ENCODE measurements at regions not wholly inside any gene's neighbourhood (a gene's known extent, or its start where the extent isn't known, plus 50 kb on each side); places are given as distances from the start of the nearest gene placed in this dataset.

DNA sequence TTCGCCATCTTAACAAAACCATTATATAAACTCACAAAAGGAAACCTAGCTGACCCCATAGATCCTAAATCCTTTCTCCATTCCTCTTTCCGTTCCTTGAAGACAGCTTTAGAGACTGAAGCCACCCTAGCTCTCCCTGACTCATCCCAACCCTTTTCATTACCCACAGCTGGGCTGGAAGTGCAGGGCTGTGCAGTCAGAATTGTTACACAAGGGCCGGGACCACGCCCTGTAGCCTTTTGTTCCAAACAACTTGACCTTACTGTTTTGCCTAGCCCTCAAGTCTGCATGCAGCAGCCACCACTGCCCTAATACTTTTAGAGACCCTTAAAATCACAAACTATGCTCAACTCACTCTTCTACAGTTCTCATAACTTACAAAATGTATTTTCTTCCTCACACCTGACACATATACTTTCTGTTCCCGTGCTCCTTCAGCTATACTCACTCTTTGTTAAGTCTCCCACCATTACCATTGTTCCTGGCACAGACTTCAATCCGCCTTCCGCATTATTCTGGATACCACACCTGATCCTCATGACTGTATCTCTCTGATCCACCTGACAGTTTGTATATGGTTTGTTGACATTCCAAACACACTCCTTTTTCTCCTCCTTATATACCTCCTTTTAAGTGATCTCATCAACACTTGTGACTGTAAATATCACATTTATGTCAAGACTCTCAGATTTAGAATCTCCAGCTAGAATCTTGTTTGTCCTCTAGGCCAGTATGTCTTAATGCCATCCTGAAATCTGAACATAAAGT lies 208.7 kb downstream of the KITLG start:
- no peak for DNase-seq

DNA sequence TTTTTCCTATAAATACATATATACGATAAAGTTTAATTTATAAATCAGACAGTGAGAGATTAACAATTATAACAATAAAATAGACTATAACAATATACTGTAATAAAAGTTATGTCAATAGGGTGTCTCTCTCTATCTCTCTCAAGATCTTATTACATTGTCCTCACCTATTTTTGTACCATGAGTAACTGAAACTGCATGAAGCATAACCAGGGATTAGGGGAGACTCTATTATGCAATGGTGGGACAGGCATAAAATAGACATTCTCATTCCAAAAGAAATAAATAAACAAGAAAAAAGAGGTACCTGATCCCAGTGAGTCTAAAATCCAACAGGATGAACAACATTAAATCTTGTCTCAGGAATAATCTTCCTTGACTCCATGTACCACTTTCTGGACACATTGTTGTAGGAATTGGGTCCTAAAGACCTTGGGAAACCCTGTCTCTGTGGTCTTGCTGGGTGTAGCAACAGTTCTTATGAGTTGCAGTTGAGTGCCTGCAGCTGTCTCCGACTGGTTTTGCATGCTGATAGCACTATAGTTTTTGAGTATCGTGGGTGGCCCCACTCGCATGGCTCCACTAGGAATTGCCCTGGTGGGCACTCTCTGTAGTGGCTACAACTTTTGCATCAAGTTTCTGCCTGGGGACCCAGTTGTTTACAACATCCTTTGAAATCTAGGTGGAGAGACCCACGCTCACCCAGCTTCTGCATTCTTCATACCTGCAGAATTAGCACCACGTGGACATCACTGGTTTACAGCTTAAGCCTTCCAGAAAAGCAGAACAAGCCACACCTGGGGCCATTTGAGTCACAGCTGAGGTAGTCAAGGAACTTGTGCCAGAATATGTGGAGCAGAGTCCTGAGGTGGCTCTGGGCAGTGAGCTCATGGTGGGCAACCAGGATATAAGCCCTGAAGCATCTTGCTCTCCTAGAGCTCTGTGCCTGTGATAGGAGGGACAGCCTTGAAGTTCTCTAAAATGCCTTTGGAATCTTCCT lies 204.7 kb downstream of the KITLG start:
- DNase-seq = no peak

DNA sequence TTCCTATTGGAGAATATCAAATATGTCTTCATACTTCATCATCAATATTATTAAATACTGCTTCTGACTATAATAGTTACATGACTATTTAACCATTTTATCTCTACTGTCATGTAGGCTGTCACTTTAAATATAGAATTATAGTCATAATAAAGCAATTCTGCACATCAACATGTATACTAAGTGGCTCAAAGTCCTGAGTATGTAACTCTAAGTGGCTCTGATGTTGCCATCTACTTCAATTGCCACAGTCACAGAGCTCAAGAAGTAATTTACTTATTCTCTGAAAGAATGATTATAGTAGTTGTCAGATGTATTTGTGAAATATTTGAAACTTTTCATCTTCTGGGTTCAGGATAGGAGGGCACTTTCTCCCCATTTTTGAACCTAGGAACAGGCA lies 202.3 kb downstream of the KITLG start:
- no peak for DNase-seq

DNA sequence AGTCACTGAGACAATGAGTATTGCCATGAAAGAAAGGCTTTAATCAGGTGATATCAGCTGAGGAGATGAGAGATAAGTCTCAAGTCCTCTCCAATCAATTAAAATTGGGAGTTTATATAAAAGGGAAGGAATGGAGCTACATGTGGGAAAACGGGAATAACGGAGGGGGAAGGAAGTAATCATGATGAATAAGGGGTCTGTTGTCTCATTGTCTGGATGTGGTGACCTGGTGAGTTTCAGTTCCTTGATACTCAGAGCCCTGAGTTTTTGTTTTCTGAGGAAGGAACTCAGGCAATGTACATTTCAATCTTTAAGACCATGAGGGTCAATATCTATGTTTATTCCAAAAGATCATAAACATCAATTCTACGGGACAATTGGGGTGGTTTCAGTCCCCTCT lies 198.8 kb downstream of the KITLG start:
- DNase-seq = no peak

DNA sequence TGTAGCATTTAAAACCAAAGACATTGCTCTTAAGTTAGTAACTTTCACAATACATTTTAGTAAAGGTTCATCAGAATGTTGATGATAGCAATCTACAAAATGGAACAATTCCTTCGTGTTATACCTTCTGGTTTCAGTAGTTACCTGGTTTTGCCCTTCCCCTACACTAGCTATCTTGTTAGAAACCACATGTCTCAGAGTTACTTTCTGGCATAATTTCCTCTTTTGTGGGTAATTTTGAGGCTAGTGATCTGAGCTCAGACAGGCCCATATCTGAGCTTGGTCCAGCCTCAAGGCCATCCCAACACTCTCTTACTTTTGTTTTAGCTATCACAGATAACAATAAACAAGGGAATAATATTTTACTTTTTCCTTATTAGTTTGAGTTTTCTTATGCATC lies 196.9 kb downstream of the KITLG start:
- DNase-seq = no peak

DNA sequence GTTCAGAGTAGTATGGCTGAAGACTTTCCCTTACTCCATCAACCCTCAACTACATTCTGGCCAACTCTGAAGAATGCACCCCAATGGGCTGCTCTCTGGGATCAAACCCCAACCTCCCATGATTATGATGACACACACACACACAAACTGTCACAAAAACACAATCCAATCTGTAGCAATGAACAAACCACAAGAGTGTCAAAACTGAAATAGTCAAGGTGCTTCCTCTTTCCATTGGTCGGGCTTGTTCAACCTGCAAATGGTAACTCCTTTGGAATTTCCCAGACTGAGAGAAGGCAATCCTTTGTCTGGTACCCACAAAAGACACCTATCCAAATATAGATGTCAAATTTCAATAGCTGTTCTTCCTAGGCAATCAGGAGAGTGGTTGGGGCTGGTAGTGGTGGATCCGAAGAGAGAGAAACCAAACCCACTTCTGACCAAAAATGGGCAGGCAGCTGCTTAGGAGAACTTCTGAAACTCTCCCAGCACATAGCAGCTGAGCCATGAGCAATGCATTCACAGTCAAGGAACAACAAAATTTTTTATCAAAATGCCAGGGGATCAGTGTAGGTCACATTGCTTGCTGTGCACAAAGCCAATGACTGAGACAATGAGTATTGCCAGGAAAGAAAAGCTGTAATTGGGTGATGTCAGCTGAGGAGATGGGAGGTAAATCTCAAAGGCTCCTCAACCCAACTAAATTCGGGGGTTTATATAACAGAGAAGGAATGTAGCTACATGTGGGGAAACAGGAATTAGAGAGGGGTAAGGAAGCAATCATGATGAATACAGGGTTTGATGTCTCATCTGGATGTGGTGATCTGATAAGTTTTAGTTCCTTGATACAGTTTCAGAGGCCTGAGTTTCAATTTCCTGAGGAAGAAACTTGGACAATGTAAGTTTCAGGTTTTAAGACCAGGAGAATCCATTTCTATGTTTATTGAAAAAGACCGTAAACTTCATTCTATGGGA lies 191.4 kb downstream of the KITLG start:
- DNase-seq = no peak

DNA sequence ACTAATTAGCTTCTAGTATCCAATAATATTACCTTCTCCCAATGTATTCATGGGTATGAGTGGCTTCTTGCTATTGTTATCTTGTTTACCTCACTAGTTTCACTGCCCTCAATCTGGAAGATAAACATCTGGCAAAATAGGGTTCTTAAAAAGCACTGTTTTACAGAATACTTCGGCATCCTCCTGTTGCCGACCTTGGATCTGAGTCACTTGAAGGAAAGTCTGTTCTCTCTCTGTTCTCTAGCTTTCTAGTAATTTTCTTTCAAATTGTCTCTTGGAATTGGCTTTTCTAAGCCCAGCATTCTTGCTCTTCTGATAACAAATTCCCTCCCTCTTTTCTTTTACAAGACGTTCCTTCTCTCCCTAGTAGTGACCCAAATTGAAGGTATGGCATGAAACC lies 189.5 kb downstream of the KITLG start:
- no peak for DNase-seq

DNA sequence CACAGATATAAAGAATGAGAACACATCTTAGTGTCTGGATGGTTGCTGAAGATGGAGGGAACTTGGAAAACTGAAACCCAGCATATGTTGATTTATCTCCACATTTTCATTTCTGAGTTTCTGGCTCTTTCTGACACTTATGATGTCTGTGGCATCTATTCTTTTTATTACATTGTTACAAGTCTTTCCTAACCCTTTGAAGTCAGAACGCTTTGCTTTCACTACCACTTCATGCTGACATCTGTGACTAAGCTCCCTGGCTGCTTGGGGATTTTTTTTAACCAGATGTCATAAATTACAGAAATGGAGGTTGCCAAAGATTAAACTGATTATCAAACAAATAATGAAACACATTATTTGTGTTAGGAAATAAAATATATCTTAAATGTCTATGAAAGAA lies 188.7 kb downstream of the KITLG start:
- no peak for DNase-seq

DNA sequence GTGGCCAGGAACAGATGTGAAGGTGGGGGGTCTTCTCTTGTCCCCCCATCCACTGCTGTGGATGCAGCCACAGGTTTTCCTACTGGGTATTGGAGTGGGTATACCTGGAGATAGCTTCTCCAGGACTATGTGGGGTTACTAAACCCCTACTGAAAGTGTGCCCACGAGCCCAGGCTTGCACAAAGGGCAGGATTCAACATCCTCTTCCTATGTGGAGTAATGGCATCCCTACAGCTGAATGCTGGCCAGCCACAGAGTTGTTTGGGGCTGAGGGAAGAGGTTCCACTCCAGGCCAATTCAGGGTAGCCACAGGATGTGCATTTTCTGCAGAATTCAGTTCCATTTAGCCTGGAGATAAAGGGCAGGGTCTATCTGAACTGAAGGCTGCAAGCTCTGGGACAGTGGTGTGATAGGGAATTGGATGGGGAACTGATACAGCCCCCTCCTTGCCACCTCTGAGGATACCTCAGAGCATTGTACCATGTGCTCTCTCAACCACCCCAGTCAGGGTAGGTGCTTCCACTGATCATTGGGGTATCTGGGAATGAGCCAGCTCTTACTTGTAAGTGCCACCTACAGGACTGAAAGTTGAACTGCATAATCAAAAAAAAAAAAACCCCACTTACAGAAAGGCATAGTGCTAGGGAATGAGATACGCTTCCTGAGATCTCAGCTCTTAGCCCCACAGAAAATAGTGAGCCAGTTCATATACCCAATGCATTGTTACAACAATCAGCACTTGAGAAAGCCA lies 187.1 kb downstream of the KITLG start:
- no peak for DNase-seq

DNA sequence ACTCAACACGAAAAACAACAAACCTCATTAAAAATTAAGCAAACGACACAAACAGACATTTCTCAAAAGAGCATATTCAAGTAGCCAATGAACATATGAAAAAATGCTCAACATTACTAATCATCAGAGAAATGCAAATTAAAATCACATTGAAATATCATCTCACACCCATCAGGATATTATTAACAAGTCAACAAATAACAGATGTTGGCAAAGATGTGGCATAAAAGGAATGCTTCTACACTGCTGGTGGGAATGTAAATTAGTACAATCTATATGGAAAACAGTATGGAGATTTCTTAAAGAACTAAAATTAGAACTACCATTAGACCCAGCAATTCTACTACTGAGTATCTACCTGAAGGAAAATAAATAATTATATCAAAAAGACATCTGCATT lies 182.2 kb downstream of the KITLG start:
- DNase-seq = no peak

DNA sequence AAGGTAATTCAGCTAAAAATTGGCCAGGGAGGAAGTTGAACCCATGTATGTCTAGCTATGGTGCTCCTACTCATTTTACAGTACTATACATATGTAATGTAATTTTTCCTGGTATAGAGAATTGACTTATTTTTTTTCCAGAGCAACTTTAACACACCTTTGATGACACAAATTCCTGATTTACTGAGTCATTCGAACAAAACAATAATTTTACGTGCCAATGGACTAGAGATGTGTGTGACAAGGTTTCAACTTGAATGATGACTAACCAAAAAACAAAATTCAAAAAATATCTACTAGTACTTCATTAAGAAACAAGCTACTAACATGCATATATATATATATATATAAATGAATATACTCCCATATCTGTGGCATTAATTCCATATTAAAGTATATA lies 180.5 kb downstream of the KITLG start:
- no peak for DNase-seq

DNA sequence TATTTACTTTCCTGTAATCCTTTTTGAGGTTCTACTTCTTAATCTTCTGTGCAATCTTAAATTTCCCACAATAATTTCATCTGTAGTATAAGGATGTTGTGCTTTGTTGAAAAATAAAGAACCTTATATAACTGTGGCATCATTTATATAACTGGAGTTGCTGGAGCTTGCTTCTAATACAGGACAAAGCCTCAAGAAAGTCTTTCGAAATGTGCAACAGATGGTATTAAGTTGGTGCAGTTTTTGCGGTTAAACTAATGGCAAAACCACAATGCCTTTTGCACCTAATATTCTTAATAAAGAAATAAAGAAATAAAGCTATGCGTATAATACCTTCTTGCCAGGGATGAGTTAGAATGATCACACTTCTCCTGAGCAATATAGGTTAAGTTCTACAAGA lies 180.0 kb downstream of the KITLG start:
- no peak for DNase-seq

DNA sequence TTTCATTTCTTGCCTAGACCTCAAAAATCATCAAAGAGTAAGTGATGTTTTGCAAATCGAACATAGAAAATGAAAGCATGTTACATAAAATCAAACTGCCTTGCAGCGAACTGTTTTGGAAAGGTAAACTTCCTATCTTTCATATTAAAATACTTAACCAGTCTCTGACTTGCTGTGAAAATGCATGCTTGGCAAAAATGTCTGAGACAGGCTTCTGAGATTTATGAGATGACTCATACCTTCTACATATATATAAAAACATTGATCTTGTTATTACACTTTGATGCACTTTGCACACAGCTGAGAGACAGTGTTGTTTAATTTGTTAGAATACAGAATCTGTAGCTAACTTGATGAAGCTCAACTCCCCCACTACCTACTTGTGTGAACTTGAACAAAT lies 179.1 kb downstream of the KITLG start:
- DNase-seq = no peak

DNA sequence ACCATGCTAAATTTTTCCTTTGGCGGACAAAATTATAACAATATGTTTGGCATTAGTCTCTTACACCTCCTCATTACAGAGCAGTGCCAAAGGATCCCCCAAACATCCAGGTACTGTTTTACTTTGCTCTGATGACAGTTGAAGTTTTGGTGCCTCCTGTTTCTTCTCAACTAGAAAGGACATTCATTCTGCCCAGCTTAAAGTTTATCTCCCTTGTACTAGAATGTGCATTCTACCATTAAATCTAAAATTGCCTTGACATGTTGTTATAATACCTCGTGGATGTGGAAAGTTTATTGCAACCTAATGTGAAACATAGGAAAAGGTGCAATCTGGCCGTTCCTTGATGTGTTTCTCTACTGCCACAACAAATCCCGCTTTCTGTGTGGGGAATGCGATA lies 173.4 kb downstream of the KITLG start:
- no peak for DNase-seq

DNA sequence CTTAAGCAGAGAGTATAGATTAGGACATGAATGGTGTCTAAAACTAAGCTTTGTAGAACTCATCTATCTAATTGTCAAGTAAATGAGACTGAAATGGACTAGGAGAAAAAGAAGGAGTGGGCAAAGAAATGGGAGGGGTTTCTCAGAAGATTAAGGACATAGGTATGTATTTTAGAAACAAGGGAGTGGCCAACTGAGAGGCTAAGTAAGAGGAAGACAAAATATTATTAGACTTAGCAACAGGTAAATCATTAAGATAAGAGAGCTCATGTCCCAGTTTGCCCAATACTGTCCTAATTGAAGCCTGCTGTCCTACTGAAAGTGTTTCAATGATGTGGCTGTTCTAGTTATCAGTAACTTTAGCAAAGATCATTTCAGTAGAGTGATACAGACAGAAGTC lies 171.4 kb downstream of the KITLG start:
- DNase-seq = no peak

DNA sequence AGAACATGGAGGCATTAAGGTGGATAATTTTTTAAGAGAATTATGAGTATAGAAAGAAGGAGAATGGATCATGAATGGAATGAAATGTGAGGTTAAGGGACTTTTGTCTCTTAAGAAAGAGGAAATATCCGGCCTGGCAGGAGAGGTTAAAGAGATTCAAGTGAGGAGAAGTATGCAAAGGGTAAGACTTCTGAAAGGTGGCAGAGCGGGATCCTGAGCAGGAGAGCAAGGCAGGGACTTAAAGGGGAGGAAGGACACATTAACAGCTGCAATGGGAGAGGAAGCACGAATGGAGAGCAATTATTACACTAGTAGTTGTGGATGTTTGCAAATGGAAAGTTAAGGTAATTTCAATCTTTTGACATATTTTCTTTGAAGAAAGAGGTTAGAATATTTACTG lies 171.0 kb downstream of the KITLG start:
- no peak for DNase-seq

DNA sequence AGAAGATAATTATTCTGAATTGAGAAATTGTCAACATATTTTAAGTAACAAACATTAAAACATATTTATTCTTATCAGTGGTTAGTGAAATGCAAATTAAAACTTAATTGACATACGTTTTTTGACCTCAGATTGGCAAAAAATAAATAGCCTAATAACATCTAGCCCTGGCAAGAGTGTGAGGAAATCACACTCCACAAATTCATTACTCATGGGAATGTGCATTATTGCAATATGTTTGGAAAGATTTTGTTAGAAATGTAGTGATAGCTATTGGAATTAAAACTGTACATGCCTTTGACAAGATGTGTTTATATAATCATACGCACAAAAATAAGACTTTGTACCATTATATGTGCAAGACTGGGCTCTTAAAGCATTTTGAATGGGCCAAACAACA lies 168.6 kb downstream of the KITLG start:
- no peak for DNase-seq

DNA sequence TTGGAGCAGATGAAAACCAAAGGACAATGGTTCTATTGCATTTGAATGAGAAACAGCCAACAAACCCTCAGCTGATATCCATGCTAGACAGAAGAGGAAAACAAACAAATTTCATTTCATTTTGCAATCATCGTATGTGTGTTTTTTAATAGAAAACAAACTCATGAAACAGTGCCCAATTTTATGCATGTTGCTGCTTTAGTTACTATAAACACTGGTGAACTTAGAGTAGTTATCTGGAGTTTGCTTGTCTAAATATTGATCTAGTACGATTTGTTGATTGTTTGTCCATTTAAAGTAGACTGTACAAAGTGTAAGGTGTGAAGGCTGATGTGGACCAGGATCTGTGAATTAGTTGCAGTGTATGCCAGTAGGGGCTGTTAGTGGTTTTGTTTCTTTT lies 166.6 kb downstream of the KITLG start:
- no peak for DNase-seq

DNA sequence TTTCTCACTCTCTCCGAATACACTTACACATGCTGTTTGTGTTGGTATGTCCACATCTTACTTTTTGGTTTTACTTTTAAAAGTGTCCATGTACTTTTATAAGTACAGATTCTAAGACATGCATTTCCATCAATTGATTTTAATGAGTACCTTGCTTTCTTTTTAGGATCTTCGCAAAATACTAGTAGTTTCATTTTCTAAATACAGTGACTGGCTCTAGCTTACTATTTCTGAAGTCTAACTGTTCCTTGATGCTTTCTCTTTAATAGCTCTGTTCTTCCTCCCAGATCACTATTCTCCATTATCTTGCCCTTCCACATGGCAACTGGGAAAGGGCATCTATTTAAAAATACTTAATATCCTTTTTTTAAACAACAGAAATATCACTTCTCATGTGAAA lies 164.1 kb downstream of the KITLG start:
- no peak for DNase-seq

DNA sequence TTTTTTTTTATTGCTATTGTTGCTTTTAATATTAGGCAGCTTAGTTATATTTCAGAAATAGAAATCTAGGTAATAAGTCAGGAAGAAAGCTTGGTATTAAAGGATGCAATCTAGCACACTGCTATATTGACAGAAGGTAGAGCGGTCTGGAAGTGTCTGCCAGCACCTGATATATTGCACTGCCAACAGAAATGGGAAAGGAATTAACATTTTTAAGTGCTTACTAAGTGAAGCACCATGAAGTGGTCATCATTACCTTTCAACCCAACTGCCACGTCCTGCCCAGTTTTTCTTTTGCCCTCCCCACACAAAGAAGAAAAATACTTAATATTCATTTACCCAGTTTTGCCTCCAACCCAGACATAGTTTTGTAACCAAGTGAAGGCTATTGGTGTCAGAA lies 163.5 kb downstream of the KITLG start:
- peak; percentile 73 for DNase-seq

DNA sequence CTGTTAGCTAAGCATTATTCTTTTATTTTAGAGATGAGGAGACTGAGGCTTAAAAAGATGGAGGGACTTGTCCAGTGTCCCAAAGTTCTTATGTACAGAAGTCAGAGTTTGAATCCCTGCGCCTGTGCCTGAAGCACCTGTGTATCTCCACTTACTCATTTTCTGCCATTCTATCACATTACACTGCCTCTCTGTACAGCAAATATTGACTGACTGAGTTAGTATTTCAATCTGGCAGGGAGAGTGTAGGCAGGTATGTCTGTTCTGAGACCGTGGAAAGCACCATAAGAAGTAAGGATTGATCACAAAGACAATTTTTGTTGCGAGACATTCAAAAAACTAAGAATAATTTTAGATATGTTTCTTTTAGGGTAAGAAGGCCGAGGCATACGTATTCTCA lies 162.7 kb downstream of the KITLG start:
- peak; percentile 81 for DNase-seq

DNA sequence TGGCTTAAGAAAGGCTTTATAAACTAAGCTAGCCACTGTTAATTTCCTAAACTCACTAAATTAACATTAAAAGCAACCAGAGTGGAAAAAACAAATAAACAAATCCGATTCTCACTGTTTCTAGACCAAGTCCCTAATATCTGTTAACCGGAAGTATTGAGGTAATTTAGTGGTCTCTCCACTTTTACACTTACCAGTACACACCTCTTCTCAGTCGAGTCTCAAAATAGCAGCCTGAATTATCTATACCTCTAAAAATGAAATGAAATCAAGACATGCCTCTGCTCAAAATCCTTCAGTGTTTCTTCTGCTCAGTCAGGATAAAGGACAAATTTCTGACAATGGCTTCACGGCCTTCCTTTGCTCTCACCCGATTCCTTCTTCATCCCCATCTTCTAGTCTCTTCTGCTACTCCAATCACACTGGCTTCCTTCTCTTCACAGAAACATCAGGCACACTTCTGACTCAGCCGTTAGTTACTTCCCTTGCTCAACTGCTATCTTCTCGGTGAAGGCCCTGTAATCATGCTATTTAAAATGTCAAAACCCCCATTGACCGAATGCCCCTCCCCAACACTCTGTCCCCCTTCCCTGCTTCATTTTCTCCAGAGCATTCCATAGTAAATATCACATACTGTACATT lies 161.3 kb downstream of the KITLG start:
- no peak for DNase-seq

Data from NCI-H774 (cell line).